ENCODE measurements at regions not wholly inside any gene's neighbourhood (a gene's known extent, or its start where the extent isn't known, plus 50 kb on each side); places are given as distances from the start of the nearest gene placed in this dataset.

DNA sequence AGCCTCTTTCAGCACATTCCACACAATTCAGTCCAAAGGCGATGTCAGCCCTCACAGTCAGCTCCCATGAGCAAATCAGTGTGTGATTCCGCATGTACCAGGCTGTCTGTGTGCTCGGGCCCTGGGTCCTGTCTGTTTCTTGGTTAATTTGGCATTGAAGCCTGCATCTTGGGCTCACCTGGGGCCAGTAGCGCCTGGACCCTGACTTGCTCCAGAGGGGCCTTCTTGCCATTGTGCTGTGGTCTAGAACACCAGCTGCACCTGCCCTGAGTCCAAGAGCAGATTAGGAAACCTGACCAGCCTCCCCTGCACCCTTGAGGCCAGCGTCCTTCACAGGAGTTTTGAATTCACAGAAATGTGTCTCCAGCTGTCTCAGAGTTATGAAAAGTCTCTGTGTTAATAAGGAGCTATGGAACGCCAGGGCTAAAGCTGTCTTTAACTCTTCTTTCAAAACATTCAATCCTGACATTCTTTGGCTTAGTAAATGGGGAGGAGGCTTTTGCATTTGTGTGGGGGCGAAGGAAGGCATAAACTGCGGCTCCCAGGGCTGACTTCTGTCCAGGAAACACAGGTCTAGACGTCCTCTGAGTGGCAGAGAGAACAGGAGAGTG, 102.2 kb downstream of the ARF6 start:
- no peak overlapping the region for H3K27ac ChIP-seq
- no peak overlapping the region for H3K4me3 ChIP-seq
- no peaks in the 10 kb centered on the region for H3K36me3 ChIP-seq
- ATAC-seq (ENCODE audit: low FRiP score in 2 of 2) = no peak
- H3K27me3 ChIP-seq = no peaks in the 10 kb centered on the region
- no peak for TF ChIP-seq EP300 (IDR thresholded peaks at IDR 0.05)
- TF ChIP-seq, protein P1, sequence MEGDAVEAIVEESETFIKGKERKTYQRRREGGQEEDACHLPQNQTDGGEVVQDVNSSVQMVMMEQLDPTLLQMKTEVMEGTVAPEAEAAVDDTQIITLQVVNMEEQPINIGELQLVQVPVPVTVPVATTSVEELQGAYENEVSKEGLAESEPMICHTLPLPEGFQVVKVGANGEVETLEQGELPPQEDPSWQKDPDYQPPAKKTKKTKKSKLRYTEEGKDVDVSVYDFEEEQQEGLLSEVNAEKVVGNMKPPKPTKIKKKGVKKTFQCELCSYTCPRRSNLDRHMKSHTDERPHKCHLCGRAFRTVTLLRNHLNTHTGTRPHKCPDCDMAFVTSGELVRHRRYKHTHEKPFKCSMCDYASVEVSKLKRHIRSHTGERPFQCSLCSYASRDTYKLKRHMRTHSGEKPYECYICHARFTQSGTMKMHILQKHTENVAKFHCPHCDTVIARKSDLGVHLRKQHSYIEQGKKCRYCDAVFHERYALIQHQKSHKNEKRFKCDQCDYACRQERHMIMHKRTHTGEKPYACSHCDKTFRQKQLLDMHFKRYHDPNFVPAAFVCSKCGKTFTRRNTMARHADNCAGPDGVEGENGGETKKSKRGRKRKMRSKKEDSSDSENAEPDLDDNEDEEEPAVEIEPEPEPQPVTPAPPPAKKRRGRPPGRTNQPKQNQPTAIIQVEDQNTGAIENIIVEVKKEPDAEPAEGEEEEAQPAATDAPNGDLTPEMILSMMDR (IDR thresholded peaks at IDR 0.05) = no peak
- TF ChIP-seq POLR2AphosphoS5 (IDR thresholded peaks at IDR 0.05) = no peak
- no peak for TF ChIP-seq POLR2A (IDR thresholded peaks at IDR 0.05)
- DNase-seq = no peak
- H3K4me1 ChIP-seq = peaks cover 14 to 22% (median 16%) of the 10 kb centered on the region in 4 donors
- WGBS, 2 donors = 79 to 88% methylated on average over 9 of the region's 9 CpGs
- H3K9me3 ChIP-seq = no peaks in the 10 kb centered on the region

DNA sequence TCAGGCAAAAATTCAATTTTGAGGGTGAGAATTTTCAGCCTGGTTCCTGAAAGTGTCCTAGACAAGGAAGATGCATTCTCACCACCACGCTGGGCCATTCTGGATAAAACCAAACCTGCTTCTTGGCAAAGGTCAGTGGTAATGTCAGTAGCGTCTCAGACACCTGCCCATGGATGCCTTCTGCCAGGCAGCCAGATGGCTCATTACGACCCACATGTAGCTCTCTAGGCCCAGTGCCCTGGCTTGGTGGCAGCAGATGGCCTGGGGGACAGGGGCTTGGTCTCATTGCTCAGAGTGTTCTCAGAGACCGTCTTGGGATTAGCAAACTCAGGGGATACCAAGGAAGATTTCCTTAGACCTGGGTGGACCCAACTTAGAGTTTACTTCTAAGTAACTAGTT, 105.1 kb downstream of the ARF6 start:
- no peaks in the 10 kb centered on the region for H3K27me3 ChIP-seq
- H3K36me3 ChIP-seq = no peaks in the 10 kb centered on the region
- TF ChIP-seq EP300 (IDR thresholded peaks at IDR 0.05) (no peak), POLR2AphosphoS5 (IDR thresholded peaks at IDR 0.05) (no peak), POLR2A (IDR thresholded peaks at IDR 0.05) (no peak)
- TF ChIP-seq, protein P1 (IDR thresholded peaks at IDR 0.05) = no peak
- ATAC-seq (ENCODE audit: low FRiP score in 2 of 2) (no peak), DNase-seq (no peak)
- H3K9me3 ChIP-seq = no peaks in the 10 kb centered on the region
- WGBS, 2 donors = 89 to 97% methylated on average over 3 to 4 of the region's 4 CpGs
- H3K4me1 ChIP-seq = peaks cover 40 to 51% (median 44%) of the 10 kb centered on the region in 4 donors
- H3K4me3 ChIP-seq = no peak overlapping the region
- peak overlapping the region in 2 of 4 donors; percentile 85 to 91 for H3K27ac ChIP-seq

DNA sequence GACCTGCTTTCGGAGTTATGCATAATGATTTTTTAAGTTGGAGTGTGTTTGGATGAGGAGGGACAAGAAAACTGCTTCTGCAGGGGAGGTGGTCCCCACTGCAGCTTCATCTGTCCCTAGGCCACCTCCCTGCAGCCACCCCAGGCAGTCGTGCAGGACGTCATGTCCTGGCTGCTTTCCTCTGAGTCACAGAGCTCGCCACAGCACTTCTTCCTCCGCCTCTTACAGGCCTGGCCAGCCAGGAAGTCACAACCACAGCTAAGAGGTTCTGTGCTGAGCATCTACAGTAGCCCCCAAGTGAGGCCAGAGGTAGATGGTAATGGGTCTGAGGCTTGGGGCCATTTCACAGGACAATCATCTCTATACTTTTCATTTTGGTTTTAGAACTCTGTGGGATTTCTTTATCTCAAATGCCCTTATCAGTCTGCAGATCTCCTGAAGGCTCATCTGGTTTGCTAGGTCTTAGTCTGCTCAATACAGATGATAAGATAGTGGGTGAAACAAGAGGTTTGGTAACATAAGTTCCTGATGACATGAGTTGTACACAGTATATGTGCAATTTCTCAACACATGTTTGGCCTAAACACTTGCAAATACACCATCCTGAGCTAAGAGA, 106.4 kb downstream of the ARF6 start:
- H3K4me1 ChIP-seq = peaks cover 45 to 59% (median 47%) of the 10 kb centered on the region in 4 donors

DNA sequence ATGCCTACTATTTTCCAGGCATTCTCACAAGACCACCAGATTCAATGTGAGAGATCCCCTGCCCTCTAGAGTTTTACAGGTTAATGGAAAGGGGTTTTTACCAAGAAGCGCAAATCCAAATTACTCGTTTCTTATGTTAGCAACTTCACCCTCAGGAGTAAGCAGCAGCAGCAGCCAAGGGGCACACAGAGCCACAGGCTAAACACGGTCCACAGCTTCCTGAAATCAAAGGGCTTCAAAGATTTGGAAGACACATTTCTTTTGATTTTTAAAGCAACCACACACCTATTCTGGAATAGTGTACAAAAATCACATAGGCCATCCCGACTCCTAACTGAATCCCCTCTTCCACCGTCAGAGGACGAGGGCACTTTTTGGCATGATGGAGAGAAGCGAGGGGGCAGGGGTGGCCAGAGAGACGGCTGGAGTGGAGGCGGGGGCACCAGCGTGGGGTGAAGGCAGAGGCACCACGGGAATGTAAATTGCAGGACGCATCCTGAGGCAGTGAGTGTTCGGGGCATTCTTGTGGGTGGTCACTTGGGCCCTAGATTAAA, 107.0 kb downstream of the ARF6 start:
- peak overlapping the region; percentile 84 to 91 (median 85) for H3K27ac ChIP-seq
- H3K9me3 ChIP-seq = no peaks in the 10 kb centered on the region
- DNase-seq (peak in 1 of 2 donors; percentile 56), ATAC-seq (ENCODE audit: low FRiP score in 2 of 2) (no peak)
- peaks cover 45 to 60% (median 47%) of the 10 kb centered on the region in 4 donors for H3K4me1 ChIP-seq
- WGBS, 2 donors = 39 to 59% methylated on average over 13 of the region's 13 CpGs
- H3K27me3 ChIP-seq = no peaks in the 10 kb centered on the region
- H3K36me3 ChIP-seq = no peaks in the 10 kb centered on the region
- TF ChIP-seq EP300 (IDR thresholded peaks at IDR 0.05) (no peak), POLR2A (IDR thresholded peaks at IDR 0.05) (no peak), POLR2AphosphoS5 (IDR thresholded peaks at IDR 0.05) (no peak)
- TF ChIP-seq, protein P1 (IDR thresholded peaks at IDR 0.05) = no peak
- H3K4me3 ChIP-seq = peak overlapping the region in 1 of 4 donors; percentile 14

More for the DNA sequence above, 106.4 kb downstream of the ARF6 start:
- H3K27ac ChIP-seq = peak overlapping the region; percentile 84 to 91 (median 85)
- TF ChIP-seq, protein P1 (IDR thresholded peaks at IDR 0.05) = no peak
- TF ChIP-seq POLR2A (IDR thresholded peaks at IDR 0.05) = peak in 2 of 4 donors; percentile 19 to 64
- TF ChIP-seq POLR2AphosphoS5 (IDR thresholded peaks at IDR 0.05) = peak; percentile 53 to 81
- TF ChIP-seq EP300 (IDR thresholded peaks at IDR 0.05) = peak in 2 of 4 donors; percentile 67 to 82
- DNase-seq = peak in 1 of 2 donors; percentile 93
- H3K9me3 ChIP-seq = no peaks in the 10 kb centered on the region
- no peaks in the 10 kb centered on the region for H3K27me3 ChIP-seq
- WGBS, 2 donors = 24 to 52% methylated on average over 5 of the region's 5 CpGs
- no peaks in the 10 kb centered on the region for H3K36me3 ChIP-seq
- H3K4me3 ChIP-seq = no peak overlapping the region
- peak; percentile 74 for ATAC-seq (ENCODE audit: low FRiP score in 2 of 2)
